IPS-20b (cell line): ENCODE measurements at regions not wholly inside any gene's neighbourhood (a gene's known extent, or its start where the extent isn't known, plus 50 kb on each side); places are given as distances from the start of the nearest gene placed in this dataset.

Experiments used
- H3K27ac ChIP-seq: one replicate; pipeline ENCODE4 v1.5.1; 2013; ENCODE audit warnings: low read length
- H3K27me3 ChIP-seq: 2 replicates; pipeline ENCODE4 v1.6.1; 2013; ENCODE audit warnings: mild to moderate bottlenecking, low read length, inconsistent platforms; ENCODE audit not compliant: insufficient read depth
- H3K36me3 ChIP-seq: 2 replicates; pipeline ENCODE4 v1.6.1; 2013; ENCODE audit warnings: low read depth, mild to moderate bottlenecking, inconsistent platforms, low read length, moderate library complexity; ENCODE audit not compliant: insufficient read depth
- H3K4me1 ChIP-seq: 2 replicates; pipeline ENCODE4 v1.6.1; 2013; ENCODE audit warnings: mild to moderate bottlenecking, control low read depth, inconsistent platforms, low read length, moderate library complexity; ENCODE audit not compliant: insufficient read depth
- H3K4me3 ChIP-seq: 2 replicates; pipeline ENCODE4 v1.5.1; 2013; ENCODE audit warnings: mild to moderate bottlenecking, low read length, inconsistent platforms
- H3K9ac ChIP-seq: 2 replicates; pipeline ENCODE4 v1.6.1; 2013; ENCODE audit warnings: low read depth, mild to moderate bottlenecking, inconsistent platforms, low read length, moderate library complexity
- H3K9me3 ChIP-seq: 2 replicates; pipeline ENCODE4 v1.6.1; 2013; ENCODE audit warnings: mild to moderate bottlenecking, low read depth, low read length, inconsistent platforms; ENCODE audit not compliant: insufficient read depth

DNA sequence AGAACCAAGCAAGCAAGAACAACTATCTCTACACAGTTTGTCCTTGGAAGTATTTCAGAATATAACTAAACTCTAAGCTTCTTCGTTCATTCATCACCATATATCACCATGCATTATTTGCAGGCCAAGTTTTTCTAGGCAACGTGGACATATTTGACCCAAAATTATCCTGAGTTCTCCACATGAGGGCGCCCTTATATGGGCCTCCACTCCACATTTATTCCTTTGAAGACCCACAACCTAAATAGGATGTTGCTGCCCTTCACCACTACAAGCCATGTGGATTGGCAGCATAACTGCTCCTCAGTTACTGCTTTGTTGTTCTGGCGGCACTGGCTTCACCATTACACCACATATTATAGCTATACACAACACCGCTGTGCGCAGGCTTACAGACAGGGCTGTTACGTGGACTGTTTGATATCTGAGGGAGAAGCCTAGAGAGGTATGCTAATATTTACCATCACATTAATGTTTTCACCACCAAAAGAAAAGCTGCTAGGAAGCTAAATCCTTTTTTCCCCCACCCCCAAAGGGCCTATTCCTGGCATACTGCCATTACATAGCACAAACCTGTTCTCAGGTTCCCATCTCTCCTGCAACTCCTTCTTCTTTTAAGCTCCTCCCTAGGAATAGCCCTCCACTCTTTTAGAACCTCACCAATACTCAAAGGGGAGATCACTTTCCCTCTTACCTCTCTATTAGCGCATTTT is 411.7 kb downstream of the C6orf118 start:
- H3K27me3 ChIP-seq, result no peaks in the 10 kb centered on the region
- no peak overlapping the region for H3K27ac ChIP-seq
- H3K9me3 ChIP-seq, result no peaks in the 10 kb centered on the region
- no peaks in the 10 kb centered on the region for H3K36me3 ChIP-seq
- H3K4me3 ChIP-seq, result no peak overlapping the region
- no peak overlapping the region for H3K9ac ChIP-seq
- no peaks in the 10 kb centered on the region for H3K4me1 ChIP-seq

DNA sequence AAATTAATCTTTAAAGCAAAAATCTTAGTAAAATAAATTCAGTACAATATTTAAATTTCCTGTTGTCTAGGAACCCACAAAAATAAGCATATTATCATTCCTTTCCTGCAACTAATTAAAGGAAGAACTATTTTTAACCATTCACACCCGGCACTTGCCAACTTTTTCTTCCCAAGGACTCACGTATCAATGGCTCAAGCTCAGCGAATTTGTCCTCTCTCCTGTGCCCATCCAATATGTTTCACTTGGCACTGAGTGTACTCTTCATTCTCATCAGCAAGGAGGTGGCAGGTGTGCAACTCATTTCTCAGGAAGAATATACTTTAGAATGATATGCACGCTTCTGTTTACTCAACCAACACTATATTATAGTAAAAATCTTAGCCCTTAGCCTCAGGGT is 419.4 kb downstream of the C6orf118 start:
- Histone ChIP-seq H3K9me3 (no peaks in the 10 kb centered on the region), H3K9ac (no peak overlapping the region), H3K36me3 (no peaks in the 10 kb centered on the region), H3K27ac (no peak overlapping the region), H3K27me3 (no peaks in the 10 kb centered on the region), H3K4me1 (no peaks in the 10 kb centered on the region), H3K4me3 (no peak overlapping the region)

DNA sequence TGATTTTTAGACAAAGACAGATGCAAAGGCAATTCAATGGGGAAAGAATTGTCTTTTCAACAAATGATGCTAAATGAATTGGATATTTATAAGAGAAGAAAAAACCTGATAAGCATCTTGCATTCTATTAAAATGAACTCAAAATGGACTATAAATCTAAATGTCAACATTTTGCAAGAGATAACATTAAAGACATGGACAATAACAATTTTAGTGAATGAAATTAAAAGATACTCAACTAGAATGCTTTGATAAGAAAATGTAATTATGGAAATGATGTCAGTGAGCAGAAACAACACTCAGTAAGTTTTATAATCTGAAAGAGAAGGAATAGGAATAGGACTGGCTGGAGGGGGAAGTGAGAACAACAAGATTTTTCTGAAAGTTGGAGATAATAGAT is 421.7 kb downstream of the C6orf118 start:
- H3K27ac ChIP-seq, result no peak overlapping the region
- no peak overlapping the region for H3K9ac ChIP-seq
- no peaks in the 10 kb centered on the region for H3K9me3 ChIP-seq
- H3K4me1 ChIP-seq, result no peaks in the 10 kb centered on the region
- H3K27me3 ChIP-seq, result no peaks in the 10 kb centered on the region
- H3K4me3 ChIP-seq, result no peak overlapping the region
- H3K36me3 ChIP-seq, result no peaks in the 10 kb centered on the region

DNA sequence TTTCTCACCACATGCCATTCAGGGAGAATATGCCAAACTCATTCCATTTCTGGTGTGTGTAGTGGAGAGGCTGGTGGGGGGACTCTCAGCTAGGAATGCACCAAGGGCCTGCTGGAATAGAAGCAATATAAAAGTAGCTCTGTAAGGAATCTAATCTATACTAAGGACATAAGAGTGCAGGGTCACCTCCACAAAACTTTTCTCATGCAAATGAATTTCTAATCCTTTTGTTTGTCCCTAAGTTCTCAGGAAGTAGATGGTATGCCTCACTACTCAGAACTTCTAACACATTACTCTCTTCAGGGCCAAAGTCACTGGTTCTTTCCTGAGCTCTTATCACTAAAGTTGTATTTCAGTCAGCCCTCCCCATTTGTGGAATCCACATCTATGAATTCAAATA is 427.2 kb downstream of the C6orf118 start:
- no peaks in the 10 kb centered on the region for H3K9me3 ChIP-seq
- H3K9ac ChIP-seq, result no peak overlapping the region
- no peak overlapping the region for H3K27ac ChIP-seq
- no peaks in the 10 kb centered on the region for H3K36me3 ChIP-seq
- no peaks in the 10 kb centered on the region; the same call in 1 of the 2 replicates for H3K4me1 ChIP-seq
- no peak overlapping the region for H3K4me3 ChIP-seq
- H3K27me3 ChIP-seq, result no peaks in the 10 kb centered on the region

DNA sequence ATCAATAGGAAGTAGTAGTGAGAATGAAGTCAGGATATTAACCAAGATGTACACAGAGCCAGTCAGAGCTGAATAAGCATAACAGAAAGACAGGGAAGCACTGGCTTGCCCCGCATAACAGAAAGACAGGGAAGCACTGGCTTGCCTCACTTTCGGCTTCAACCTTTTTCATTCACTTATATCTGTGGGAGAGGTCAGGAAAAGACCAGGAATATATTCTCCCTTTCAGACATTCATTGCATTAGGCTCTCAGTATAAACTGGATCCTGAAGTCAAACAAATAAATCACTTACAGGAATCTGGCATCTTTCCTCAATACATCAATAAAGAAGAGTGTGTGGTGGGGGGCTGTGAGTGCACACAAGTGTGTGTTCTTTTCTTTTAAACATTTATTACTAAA is 437.6 kb downstream of the C6orf118 start:
- Histone ChIP-seq H3K36me3 (no peaks in the 10 kb centered on the region), H3K9me3 (no peaks in the 10 kb centered on the region), H3K27me3 (no peaks in the 10 kb centered on the region), H3K27ac (no peak overlapping the region), H3K9ac (no peak overlapping the region), H3K4me1 (0 out of 2 replicates have a peak, but pooled peaks cover 4% of the 10 kb centered on the region), H3K4me3 (no peak overlapping the region)

DNA sequence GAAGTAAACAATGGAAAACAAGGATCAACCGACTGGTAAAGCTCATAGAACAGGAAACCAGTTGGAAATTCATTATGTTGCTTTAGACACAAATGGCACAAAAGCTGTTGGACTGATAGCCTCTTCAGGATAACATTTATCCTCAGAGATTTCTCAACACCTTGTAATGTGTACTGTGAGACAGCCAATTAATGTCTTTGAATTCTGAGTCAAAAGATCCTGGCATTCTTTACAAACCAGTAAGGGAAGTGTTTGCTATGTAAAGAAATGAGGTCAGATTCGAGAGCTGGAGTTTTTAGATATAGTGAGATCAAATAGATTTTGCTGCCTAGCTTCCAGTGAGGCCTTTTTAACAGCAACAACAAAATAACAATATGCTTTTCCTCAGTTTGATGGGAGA is 439.2 kb downstream of the C6orf118 start:
- H3K4me3 ChIP-seq, result no peak overlapping the region
- H3K9ac ChIP-seq, result no peak overlapping the region
- 0 out of 2 replicates have a peak, but pooled peaks cover 4% of the 10 kb centered on the region for H3K4me1 ChIP-seq
- H3K27ac ChIP-seq, result no peak overlapping the region
- H3K9me3 ChIP-seq, result no peaks in the 10 kb centered on the region
- H3K36me3 ChIP-seq, result no peaks in the 10 kb centered on the region
- no peaks in the 10 kb centered on the region for H3K27me3 ChIP-seq

DNA sequence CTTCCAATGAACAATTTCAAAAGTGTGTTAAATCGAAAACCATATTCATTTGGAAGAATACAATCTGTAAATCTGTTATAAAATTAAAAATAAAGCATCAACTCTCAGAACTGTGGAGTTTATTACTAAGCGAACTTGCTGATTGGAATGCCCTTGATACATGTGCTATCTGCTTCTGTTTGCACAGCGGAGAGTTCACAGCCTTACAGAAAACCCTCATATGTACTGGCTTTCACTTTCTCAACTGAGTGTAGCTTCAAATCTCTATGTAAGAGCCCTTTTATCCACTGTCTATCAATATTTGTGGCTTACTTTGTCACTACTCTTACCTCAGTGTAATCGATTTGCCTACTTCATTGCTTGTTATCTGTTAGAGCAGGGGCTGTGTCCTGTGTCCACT is 447.4 kb downstream of the C6orf118 start:
- Histone ChIP-seq H3K36me3 (no peaks in the 10 kb centered on the region), H3K27me3 (no peaks in the 10 kb centered on the region), H3K9me3 (no peaks in the 10 kb centered on the region), H3K27ac (no peak overlapping the region), H3K4me3 (no peak overlapping the region), H3K4me1 (no peaks in the 10 kb centered on the region), H3K9ac (no peak overlapping the region)

DNA sequence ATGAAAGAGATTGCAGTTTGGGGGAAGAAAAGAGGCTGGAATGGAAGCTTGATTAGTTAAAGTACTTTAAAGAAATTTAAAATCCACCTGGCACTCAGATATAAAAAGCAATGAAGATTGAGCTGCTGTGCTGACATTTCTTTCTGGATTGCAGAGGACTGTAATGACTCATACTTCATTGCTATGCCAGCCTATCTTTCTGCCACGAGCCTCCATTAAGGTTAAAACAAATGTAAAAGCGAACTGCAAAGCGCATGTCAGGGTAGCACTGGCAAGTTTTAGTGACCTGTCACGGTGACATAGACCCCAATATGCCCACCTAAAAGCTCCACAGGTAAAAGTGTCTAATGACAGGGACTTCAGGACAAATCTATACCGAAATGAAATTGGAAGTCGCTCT is 449.6 kb downstream of the C6orf118 start:
- no peak overlapping the region for H3K27ac ChIP-seq
- no peak overlapping the region for H3K9ac ChIP-seq
- no peaks in the 10 kb centered on the region for H3K36me3 ChIP-seq
- no peaks in the 10 kb centered on the region for H3K4me1 ChIP-seq
- H3K9me3 ChIP-seq, result no peaks in the 10 kb centered on the region
- H3K4me3 ChIP-seq, result no peak overlapping the region
- no peaks in the 10 kb centered on the region for H3K27me3 ChIP-seq

DNA sequence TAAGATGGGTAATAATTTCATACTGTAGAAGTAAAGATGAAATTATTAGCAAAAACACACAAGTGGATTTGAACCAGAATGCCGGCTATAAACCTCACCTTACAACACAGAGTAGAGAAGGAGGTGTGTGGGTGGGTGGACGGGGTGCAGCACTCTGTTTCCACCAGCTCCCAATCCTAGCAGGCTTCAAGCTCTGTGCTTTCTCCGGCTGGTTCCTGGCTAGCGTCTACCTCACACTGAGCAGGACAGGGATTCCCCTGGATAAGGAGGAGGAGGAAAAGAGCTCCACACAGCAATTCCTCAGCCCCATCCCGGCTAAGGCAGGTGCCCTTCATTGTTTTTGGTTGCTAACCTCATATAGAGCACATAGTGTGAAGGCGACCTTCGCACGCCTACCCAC is 453.3 kb downstream of the C6orf118 start:
- H3K36me3 ChIP-seq, result no peaks in the 10 kb centered on the region
- no peaks in the 10 kb centered on the region for H3K27me3 ChIP-seq
- no peaks in the 10 kb centered on the region for H3K4me1 ChIP-seq
- no peaks in the 10 kb centered on the region for H3K9me3 ChIP-seq
- no peak overlapping the region for H3K4me3 ChIP-seq
- H3K27ac ChIP-seq, result no peak overlapping the region
- H3K9ac ChIP-seq, result no peak overlapping the region

DNA sequence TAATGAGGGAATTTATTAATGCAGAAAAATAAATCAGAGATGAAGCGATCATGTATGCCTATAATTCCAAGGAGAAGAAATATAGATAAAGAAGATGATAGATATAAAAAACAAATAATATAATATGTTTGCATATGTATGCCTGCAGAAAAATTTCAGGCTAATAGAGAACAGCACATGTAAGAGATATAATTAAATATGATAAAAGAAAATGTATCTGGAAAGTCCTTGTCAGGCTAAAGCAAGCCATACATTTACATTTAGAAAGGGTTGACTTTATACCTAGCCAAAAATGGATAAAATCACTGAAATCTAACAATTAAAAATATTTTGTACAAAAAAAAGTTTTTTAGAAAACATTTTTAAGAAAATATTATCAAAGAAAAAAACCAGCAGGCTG is 454.1 kb downstream of the C6orf118 start:
- H3K9me3 ChIP-seq, result no peaks in the 10 kb centered on the region

DNA sequence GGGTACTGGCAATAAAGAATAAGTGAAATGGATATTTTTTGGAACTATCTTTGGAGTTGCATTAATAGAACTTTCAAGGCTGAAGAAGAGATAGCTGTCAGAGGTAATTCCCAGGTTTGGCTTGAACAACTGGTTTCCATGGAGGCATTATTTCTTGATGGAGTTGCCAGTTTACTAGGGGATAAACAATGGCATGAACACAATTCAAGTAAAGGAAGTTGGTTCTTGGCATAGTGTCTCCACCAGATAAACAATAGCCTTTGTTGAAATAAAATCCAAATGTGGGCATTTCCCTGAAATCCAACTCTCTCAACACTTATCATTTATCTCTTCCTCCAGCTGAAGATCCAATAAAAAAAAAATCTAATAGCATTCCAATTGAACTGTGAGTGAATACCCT is 454.9 kb downstream of the C6orf118 start:
- H3K4me3 ChIP-seq, result no peak overlapping the region
- no peaks in the 10 kb centered on the region for H3K9me3 ChIP-seq
- no peaks in the 10 kb centered on the region for H3K27me3 ChIP-seq
- no peaks in the 10 kb centered on the region; the same call in 1 of the 2 replicates for H3K4me1 ChIP-seq
- no peak overlapping the region for H3K9ac ChIP-seq
- no peak overlapping the region for H3K27ac ChIP-seq
- no peaks in the 10 kb centered on the region for H3K36me3 ChIP-seq

More for the DNA sequence above, 454.1 kb downstream of the C6orf118 start:
- Histone ChIP-seq H3K9ac (no peak overlapping the region), H3K36me3 (no peaks in the 10 kb centered on the region), H3K27ac (no peak overlapping the region), H3K4me3 (no peak overlapping the region), H3K27me3 (no peaks in the 10 kb centered on the region), H3K4me1 (no peaks in the 10 kb centered on the region; the same call in 1 of the 2 replicates)

DNA sequence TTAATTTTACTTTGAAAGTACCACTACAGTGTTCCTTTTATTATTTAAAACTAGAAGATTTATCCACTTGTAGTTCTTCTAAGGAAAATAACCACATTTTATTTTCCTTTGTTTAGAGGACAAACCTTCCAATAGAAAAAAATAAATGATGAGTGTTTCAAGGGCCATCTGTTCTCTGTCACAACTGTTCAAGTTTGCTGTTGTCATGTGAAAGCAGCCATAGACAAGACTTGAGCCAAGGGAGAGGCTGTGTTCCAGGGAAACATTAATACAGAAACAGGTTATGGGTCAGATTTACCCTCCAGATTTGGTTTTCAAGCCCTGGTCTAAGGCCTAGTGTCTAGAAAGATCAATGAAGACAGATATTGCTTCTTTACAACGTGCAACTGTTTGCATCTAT is 463.6 kb downstream of the C6orf118 start:
- Histone ChIP-seq H3K4me1 (no peaks in the 10 kb centered on the region; the same call in 1 of the 2 replicates), H3K27me3 (no peaks in the 10 kb centered on the region), H3K9ac (no peak overlapping the region), H3K9me3 (no peaks in the 10 kb centered on the region), H3K36me3 (no peaks in the 10 kb centered on the region), H3K4me3 (no peak overlapping the region), H3K27ac (no peak overlapping the region)
